Activated T-cell treated with anti-CD3 and anti-CD28 coated beads for 1 hour (primary cell): ENCODE measurements at regions not wholly inside any gene's neighbourhood (a gene's known extent, or its start where the extent isn't known, plus 50 kb on each side); places are given as distances from the start of the nearest gene placed in this dataset.

Source experiments
- DNase-seq: peaks from one replicate; pipeline ENCODE4 v3.0.0-alpha.2; 2020; ENCODE audit warnings: low read depth

GRCh38 chr3:35498506-35499210 lies 140.7 kb upstream of the ARPP21 start:
- no peak for DNase-seq

- DNase-seq: no peak
Measured at GRCh38 chr3:35500641-35501350, 138.5 kb upstream of the ARPP21 start.

DNA sequence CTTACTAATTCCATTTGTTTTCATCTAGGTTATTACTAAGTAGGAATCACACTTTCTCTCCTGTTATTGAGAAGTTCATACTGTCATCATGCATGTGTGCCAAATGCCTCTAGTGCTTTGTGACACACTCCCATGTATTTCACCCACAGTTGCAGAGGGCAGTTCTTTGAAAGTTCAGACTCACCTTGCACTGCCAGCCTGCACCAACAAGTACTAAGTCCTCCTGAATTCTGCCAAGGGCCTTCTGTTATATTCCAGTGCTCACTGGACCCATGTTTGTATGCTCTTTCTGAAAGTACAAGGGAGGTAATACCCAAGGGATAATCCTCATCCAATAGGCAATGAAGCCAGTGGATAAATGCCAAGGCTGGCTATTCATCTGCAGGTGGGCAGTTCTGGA lies 136.6 kb upstream of the ARPP21 start:
- no peak for DNase-seq

DNA sequence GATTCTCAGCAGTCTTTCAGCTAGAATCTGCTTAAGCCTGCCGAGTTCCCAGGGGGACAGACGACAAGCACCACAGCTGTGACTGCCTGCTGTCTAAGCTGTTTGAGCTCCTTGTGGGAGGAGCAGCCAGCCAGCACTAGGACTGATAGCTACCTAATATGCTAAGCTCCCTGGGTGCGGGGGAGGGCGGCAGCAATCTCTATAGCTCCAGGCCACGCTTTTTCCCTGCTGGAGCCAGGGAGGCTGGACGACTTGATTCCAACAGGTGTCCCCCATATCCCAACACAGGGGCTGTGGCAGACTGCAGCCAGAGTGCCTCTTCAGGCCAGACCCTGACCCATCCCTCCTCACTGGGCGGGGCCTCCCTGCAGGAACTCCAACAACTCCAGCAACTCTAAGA lies 134.1 kb upstream of the ARPP21 start:
- DNase-seq: no peak

GRCh38 chr3:35505772-35506171 lies 133.6 kb upstream of the ARPP21 start:
- DNase-seq: no peak

DNA sequence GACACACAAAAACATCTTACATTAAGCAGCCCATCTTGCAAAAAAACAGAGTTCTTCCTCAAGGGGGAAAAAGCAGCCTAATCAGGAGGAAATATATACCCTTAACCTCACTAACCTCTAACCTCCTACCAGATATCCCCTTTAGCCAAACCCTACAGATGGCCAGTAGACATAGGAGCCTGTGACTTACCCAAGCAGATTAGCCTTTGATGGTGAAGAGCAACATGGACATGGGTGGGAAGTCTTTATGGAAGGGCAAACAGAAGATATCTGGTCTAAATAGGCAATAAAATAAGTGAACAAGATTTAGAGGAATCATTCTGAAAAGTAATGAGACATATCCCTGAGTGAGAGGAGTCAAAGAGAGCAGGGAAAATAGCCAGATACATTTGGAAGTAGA lies 119.4 kb upstream of the ARPP21 start:
- no peak for DNase-seq

GRCh38 chr3:35521196-35521595 lies 118.1 kb upstream of the ARPP21 start:
- DNase-seq: no peak

GRCh38 chr3:35522450-35522849 lies 116.9 kb upstream of the ARPP21 start:
- DNase-seq: no peak

DNA sequence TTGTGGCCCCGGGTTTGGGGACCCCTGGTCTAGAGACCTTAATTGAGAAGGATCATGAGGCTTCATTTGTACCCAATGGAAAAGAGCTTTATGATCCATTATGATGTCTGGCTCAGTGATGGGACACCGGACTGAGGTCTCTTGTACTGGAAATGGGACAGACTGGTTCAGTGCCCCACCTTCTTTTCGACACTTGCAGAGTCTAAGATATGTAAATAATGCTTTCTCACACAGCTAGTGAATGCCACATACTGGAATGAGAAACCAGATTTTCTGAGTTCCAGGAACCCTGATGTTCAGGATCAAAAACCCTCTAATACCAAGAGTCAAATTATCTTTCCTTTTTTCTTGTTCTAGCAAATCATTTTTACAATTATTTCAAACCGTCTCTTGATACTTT lies 116.3 kb upstream of the ARPP21 start:
- DNase-seq: no peak

- DNase-seq: no peak
Measured at GRCh38 chr3:35523838-35524237, 115.5 kb upstream of the ARPP21 start.

- DNase-seq: no peak
Measured at GRCh38 chr3:35524856-35525255, 114.5 kb upstream of the ARPP21 start.

- no peak for DNase-seq
Measured at GRCh38 chr3:35528728-35529127, 110.6 kb upstream of the ARPP21 start.

GRCh38 chr3:35529337-35529736 lies 110.0 kb upstream of the ARPP21 start:
- no peak for DNase-seq

- DNase-seq: no peak
Measured at GRCh38 chr3:35537265-35537664, 102.1 kb upstream of the ARPP21 start.

DNA sequence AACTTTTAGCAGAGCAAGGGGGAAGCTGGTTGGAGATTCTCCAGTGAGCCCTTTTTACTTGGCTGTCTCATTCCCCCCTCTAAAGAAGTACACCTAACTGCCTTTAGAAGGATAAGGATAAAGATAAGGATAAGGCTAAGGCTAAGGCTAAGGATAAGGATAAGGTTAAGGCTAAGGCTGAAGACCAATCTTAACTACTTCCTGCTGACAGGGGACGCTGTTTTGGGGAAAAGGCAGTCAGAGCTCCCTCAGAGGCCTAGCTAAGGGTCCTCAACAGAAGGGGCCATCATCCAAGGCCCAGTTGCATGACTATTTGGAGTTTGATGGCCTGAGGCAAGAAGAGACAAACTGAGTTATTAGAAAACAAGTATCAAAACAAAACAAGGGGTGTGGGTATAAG lies 94.3 kb upstream of the ARPP21 start:
- no peak for DNase-seq

- no peak for DNase-seq
Measured at GRCh38 chr3:35549690-35550089, 89.6 kb upstream of the ARPP21 start.

- DNase-seq: no peak
Measured at GRCh38 chr3:35562141-35562540, 77.2 kb upstream of the ARPP21 start.

DNA sequence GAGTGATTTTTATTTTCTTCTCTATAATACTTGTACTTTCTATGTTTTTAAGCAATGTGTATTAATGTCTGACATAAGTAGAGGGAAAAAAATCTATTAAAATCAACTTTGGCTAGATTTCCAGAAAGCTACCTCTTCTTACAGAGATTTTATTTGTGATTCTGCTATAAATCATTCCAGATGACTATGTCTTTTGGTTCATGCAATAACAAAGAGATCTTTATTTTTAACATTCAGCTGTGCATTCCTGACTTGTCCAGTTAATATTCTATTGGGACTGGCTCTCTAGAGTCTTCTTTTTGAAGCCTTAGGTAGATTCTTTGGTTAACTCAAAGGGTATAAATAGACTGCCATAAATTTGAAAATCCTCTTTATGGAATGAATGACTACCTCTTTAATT lies 74.3 kb upstream of the ARPP21 start:
- DNase-seq: no peak
